ENCODE measurements at regions not wholly inside any gene's neighbourhood (a gene's known extent, or its start where the extent isn't known, plus 50 kb on each side); places are given as distances from the start of the nearest gene placed in this dataset.

DNA sequence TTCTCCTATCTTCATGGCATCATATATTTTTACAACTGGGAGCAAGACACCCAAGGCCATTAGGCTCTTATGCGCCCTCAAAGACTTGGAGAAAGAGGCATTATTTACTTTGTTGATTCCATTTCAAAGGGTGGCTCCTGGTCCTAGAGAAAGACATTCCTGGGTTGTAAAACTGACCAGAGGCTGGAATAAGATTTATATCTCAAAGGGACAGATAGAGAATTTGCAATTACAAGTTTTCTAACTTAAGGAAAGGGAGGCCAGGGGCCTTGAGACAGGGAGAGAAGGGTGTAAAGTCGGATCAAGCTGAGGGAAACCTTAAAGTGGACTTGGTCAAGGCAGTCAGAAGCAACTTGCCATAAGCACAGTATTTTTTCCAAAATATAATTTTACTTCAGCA is 1086.0 kb downstream of the SORCS3 start:
- intact Hi-C loops (cut with DNase I), result no loop called here
- DNase-seq, result no peak
- H3K36me3 ChIP-seq (replicated peaks in 1 of 2), result no peaks in the 10 kb centered on the region
- WGBS, 4 donors, result 32 to 50% (median 39%) methylated on average over 2 of the region's 2 CpGs
- no peak overlapping the region for H3K27ac ChIP-seq
- H3K4me3 ChIP-seq, result no peak overlapping the region
- no peaks in the 10 kb centered on the region for H3K4me1 ChIP-seq (replicated peaks in 1 of 2)
- no peaks in the 10 kb centered on the region for H3K9me3 ChIP-seq (replicated peaks in 1 of 3)
- H3K27me3 ChIP-seq, result no peaks in the 10 kb centered on the region
- TF ChIP-seq, protein P1, sequence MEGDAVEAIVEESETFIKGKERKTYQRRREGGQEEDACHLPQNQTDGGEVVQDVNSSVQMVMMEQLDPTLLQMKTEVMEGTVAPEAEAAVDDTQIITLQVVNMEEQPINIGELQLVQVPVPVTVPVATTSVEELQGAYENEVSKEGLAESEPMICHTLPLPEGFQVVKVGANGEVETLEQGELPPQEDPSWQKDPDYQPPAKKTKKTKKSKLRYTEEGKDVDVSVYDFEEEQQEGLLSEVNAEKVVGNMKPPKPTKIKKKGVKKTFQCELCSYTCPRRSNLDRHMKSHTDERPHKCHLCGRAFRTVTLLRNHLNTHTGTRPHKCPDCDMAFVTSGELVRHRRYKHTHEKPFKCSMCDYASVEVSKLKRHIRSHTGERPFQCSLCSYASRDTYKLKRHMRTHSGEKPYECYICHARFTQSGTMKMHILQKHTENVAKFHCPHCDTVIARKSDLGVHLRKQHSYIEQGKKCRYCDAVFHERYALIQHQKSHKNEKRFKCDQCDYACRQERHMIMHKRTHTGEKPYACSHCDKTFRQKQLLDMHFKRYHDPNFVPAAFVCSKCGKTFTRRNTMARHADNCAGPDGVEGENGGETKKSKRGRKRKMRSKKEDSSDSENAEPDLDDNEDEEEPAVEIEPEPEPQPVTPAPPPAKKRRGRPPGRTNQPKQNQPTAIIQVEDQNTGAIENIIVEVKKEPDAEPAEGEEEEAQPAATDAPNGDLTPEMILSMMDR (IDR thresholded peaks at IDR 0.05), result no peak
- no peak for TF ChIP-seq POLR2A (IDR thresholded peaks at IDR 0.05)

DNA sequence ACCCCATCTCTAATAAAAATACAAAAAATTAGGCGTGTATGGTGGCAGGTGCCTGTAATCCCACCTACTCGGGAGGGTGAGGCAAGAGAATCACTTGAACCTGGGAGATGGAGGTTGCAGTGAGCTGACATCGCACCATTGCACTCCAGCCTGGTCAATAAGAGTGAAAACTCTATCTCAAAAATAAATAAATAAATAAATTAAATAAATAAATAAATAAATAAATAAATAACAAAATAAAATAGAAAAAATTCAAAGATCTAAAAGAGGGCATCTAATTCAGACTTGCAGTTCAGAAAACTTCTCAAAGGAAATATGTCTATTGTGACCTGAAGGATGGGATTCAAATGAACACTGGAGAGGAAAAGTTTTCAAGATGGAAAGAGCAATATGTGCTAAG is 1085.1 kb downstream of the SORCS3 start:
- H3K4me3 ChIP-seq, result no peak overlapping the region
- H3K36me3 ChIP-seq (replicated peaks in 1 of 2), result no peaks in the 10 kb centered on the region
- H3K9me3 ChIP-seq (replicated peaks in 1 of 3), result no peaks in the 10 kb centered on the region
- no peak overlapping the region for H3K27ac ChIP-seq
- no peaks in the 10 kb centered on the region for H3K4me1 ChIP-seq (replicated peaks in 1 of 2)
- no peaks in the 10 kb centered on the region for H3K27me3 ChIP-seq
- no peak for DNase-seq
- intact Hi-C loops (cut with DNase I), result no loop called here
- TF ChIP-seq, protein P1 (IDR thresholded peaks at IDR 0.05), result no peak
- TF ChIP-seq POLR2A (IDR thresholded peaks at IDR 0.05), result no peak
- 63 to 82% (median 72%) methylated on average over 3 of the region's 3 CpGs for WGBS, 4 donors

GRCh38 chr10:105725007-105725406 is 1083.9 kb downstream of the SORCS3 start:
- H3K9me3 ChIP-seq (replicated peaks in 1 of 3), result no peaks in the 10 kb centered on the region
- 57 to 78% (median 64%) methylated on average over 8 of the region's 8 CpGs for WGBS, 4 donors
- H3K27ac ChIP-seq, result no peak overlapping the region
- no peak overlapping the region for H3K4me3 ChIP-seq
- intact Hi-C loops (cut with DNase I), result no loop called here
- TF ChIP-seq, protein P1 (IDR thresholded peaks at IDR 0.05), result no peak
- no peak for TF ChIP-seq POLR2A (IDR thresholded peaks at IDR 0.05)
- no peaks in the 10 kb centered on the region for H3K27me3 ChIP-seq
- H3K4me1 ChIP-seq (replicated peaks in 1 of 2), result no peaks in the 10 kb centered on the region
- DNase-seq, result no peak
- H3K36me3 ChIP-seq (replicated peaks in 1 of 2), result no peaks in the 10 kb centered on the region

GRCh38 chr10:105718207-105718995 is 1077.3 kb downstream of the SORCS3 start:
- DNase-seq, result no peak
- Histone ChIP-seq H3K36me3 (replicated peaks in 1 of 2) (no peaks in the 10 kb centered on the region), H3K4me1 (replicated peaks in 1 of 2) (no peaks in the 10 kb centered on the region), H3K27me3 (no peaks in the 10 kb centered on the region), H3K4me3 (no peak overlapping the region), H3K9me3 (replicated peaks in 1 of 3) (no peaks in the 10 kb centered on the region), H3K27ac (no peak overlapping the region)
- WGBS, 4 donors, result 59 to 77% (median 66%) methylated on average over 3 of the region's 3 CpGs
- intact Hi-C loops (cut with DNase I), result no loop called here
- no peak for TF ChIP-seq POLR2A (IDR thresholded peaks at IDR 0.05)
- TF ChIP-seq, protein P1 (IDR thresholded peaks at IDR 0.05), result no peak

All from adrenal gland (tissue), 9 donors.